Epithelial cell of esophagus (primary cell): ENCODE measurements at regions not wholly inside any gene's neighbourhood (a gene's known extent, or its start where the extent isn't known, plus 50 kb on each side); places are given as distances from the start of the nearest gene placed in this dataset.

Experiments
- DNase-seq: peaks from one replicate; pipeline ENCODE4 v3.0.0; 2010; ENCODE audit warnings: low read depth
- H3K4me3 ChIP-seq: 2 replicates; pipeline ENCODE4 v1.5.1; 2011; ENCODE audit warnings: mild to moderate bottlenecking, low read length, control low read depth
- CTCF ChIP-seq: IDR thresholded peaks from 2 replicates; pipeline ENCODE4 v1.5.1; 2011; ENCODE audit warnings: low read depth, mild to moderate bottlenecking, low read length, control low read depth, inconsistent platforms; ENCODE audit not compliant: insufficient read depth; ENCODE audit errors: missing control alignments

- TF ChIP-seq CTCF, result no peak
- no peak overlapping the region for H3K4me3 ChIP-seq
- DNase-seq, result no peak
These were observed 141.6 kb upstream of the IGF1R start for GRCh38 chr15:98506711-98507110.

DNA sequence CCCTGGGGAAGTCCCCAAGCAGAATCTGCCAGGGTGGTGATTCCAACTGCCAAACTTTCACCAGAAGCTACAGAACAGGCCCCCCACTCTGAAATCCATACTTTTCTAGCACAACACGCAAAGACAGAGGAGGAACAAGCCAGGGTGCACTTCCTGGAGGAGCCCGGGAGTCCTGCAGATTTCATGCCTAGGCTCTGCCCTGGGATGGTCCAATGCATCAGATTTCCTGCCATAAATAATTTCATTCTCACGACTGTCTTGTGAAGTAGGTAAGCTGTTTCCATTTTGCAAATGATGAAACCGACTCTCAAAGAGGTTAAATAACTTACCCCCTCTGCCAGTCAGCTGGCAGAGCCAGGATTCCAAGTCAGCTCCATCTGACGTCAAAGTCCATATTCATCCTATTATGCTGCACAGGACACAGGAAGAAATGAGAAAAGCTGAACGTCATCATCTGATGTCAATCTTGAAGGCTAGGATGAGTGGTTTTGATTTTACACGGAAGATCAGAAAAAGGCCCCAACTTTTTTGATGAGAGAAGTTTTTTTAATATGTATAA lies 134.8 kb upstream of the IGF1R start:
- DNase-seq, result no peak
- TF ChIP-seq CTCF, result no peak
- no peak overlapping the region for H3K4me3 ChIP-seq

GRCh38 chr15:98514034-98514622 lies 134.2 kb upstream of the IGF1R start:
- no peak overlapping the region for H3K4me3 ChIP-seq
- TF ChIP-seq CTCF, result no peak
- DNase-seq, result no peak

DNA sequence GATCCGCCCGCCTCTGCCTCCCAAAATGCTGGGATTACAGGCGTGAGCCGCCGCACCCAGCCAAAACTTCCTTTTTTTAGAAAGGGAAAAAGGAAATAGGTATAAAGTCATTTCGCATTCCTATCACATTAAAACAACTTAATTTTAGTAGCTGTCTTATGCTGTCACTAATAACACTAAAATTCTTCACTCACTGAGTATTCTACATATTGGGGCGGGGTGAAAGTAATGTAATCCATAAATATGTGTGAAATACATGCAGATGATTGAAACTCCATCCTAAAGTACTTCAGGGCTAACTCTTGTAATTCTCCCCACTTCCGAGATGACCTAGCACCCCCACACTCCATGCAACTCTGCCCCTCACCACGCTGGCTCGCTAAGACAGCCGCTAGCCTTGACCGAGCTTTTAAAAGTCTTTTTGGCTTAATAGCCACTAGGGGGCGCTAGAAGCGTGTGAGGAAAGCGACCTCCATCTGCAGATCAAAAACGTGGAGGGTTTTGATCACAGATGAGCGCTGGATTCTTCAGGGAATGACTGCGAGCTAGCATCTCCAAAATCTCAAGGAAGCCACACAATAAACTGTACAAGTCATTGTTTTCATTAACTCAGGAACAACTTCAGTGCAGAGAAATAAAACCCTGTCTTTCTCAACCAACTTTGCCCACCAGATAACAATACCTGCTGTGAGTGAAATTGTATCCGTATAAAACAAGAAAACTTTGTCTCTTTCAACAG lies 129.3 kb upstream of the IGF1R start:
- peak; percentile 82 for DNase-seq
- no peak overlapping the region for H3K4me3 ChIP-seq
- peak; percentile 80 for TF ChIP-seq CTCF

- no peak overlapping the region for H3K4me3 ChIP-seq
- peak; percentile 6 for DNase-seq
- no peak for TF ChIP-seq CTCF
These were observed 128.4 kb upstream of the IGF1R start for GRCh38 chr15:98519767-98520550.

- no peak for TF ChIP-seq CTCF
- DNase-seq, result no peak
- H3K4me3 ChIP-seq, result no peak overlapping the region
These were observed 126.2 kb upstream of the IGF1R start for GRCh38 chr15:98522127-98522526.
